ENCODE measurements at regions not wholly inside any gene's neighbourhood (a gene's known extent, or its start where the extent isn't known, plus 50 kb on each side); places are given as distances from the start of the nearest gene placed in this dataset.

DNA sequence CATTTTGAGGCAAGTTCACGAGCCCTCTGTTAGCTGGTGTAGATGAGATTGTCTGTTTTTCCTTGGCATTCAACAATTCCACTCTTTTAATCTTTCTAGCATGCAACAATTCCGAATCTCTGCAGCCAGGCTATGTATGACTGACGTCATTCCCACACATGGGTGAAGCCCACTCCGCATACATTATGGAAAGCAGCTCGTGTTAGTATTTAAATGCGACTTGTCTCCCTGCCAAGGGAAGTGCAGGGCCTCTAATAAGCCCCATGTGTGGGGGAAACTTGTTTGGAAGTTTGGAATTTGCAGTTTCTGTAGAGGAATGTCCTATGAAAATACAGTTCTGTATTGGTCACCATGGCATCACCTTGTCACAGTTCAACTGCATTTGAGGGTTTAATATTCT lies 146.0 kb upstream of the FBXL7 start:
- Histone ChIP-seq H4K91ac (ENCODE audit: low read depth, low read length) (no peak overlapping the region), H3K36me3 (ENCODE audit: control insufficient read depth in 1 of 2, insufficient read depth in 2 of 2, low read length in 2 of 2) (no peaks in the 10 kb centered on the region), H2AFZ (ENCODE audit: insufficient read depth, low read length, poor library complexity) (no peak overlapping the region), H3K4me2 (ENCODE audit: low read length) (no peak overlapping the region), H3K4me1 (ENCODE audit: control insufficient read depth in 1 of 2, insufficient read depth in 2 of 2, low read length in 2 of 2) (no peaks in the 10 kb centered on the region), H4K12ac (ENCODE audit: low read depth, low read length) (no peak overlapping the region), H4K8ac (ENCODE audit: low read depth, low read length) (no peak overlapping the region), H3K14ac (ENCODE audit: low read length) (no peak overlapping the region), H3K23ac (ENCODE audit: low read length) (no peak overlapping the region), H2BK12ac (ENCODE audit: low read length) (no peak overlapping the region), H3K79me2 (ENCODE audit: control insufficient read depth, insufficient read depth, low read length, poor library complexity) (no peaks in the 10 kb centered on the region), H3K9me3 (ENCODE audit: insufficient read depth, low read depth, low read length) (no peaks in the 10 kb centered on the region), H3K27ac (ENCODE audit: low read depth, low read length) (no peak overlapping the region), H3K27me3 (ENCODE audit: insufficient read depth, low read length) (no peaks in the 10 kb centered on the region), H3K79me1 (ENCODE audit: low read length) (no peaks in the 10 kb centered on the region), H2BK5ac (ENCODE audit: low read depth, low read length, poor library complexity) (no peak overlapping the region), H2AK5ac (ENCODE audit: low read length) (no peak overlapping the region), H2BK120ac (ENCODE audit: insufficient read depth, low read length, poor library complexity) (no peak overlapping the region), H3K4ac (ENCODE audit: low read depth, low read length) (no peak overlapping the region), H3K9ac (ENCODE audit: low read length) (no peak overlapping the region), H3K18ac (ENCODE audit: low read length) (no peak overlapping the region), H3K4me3 (ENCODE audit: low read depth, low read length) (no peak overlapping the region)
- no CpG with 5 or more reads among the region's 6 CpGs for WGBS (ENCODE audit: extremely low coverage, insufficient coverage, insufficient read length)
- no peak for DNase-seq

DNA sequence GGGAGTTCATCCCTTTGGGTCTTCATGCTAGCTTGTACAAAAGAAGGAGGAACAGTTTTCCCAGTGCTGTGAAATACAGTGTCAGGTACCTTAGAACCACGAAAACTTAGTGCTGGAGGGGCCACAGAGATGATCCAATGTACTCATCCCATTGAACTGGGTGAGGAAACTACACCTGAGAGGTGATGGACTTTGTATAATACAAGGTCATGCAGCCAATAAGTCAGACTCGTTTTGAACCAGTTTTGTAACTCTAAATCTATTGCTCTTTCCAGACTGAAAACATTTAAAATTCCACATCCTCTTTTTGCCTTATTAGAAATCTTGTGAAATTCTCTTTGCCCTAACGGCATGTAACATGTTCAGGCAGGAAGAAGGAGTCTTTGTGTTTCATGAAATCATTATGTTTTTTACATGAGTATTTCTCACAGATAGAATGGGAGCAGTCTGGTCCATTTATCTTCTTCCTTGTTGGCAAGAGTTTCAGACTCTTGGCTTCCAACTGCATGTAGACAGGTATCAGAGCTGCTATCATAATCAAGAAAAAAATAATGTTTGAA lies 146.8 kb upstream of the FBXL7 start:
- H3K4me2 ChIP-seq (ENCODE audit: low read length) = no peak overlapping the region
- H3K4ac ChIP-seq (ENCODE audit: low read depth, low read length) = no peak overlapping the region
- H3K27ac ChIP-seq (ENCODE audit: low read depth, low read length) = no peak overlapping the region
- no peak overlapping the region for H2BK12ac ChIP-seq (ENCODE audit: low read length)
- H3K79me2 ChIP-seq (ENCODE audit: control insufficient read depth, insufficient read depth, low read length, poor library complexity) = no peaks in the 10 kb centered on the region
- no peak overlapping the region for H3K23ac ChIP-seq (ENCODE audit: low read length)
- H3K9ac ChIP-seq (ENCODE audit: low read length) = no peak overlapping the region
- WGBS (ENCODE audit: extremely low coverage, insufficient coverage, insufficient read length) = no CpG with 5 or more reads among the region's 3 CpGs
- H3K14ac ChIP-seq (ENCODE audit: low read length) = no peak overlapping the region
- no peak overlapping the region for H2AK5ac ChIP-seq (ENCODE audit: low read length)
- no peak overlapping the region for H4K8ac ChIP-seq (ENCODE audit: low read depth, low read length)
- H3K27me3 ChIP-seq (ENCODE audit: insufficient read depth, low read length) = no peaks in the 10 kb centered on the region
- H3K4me3 ChIP-seq (ENCODE audit: low read depth, low read length) = no peak overlapping the region
- H3K79me1 ChIP-seq (ENCODE audit: low read length) = no peaks in the 10 kb centered on the region
- H4K91ac ChIP-seq (ENCODE audit: low read depth, low read length) = no peak overlapping the region
- H2BK120ac ChIP-seq (ENCODE audit: insufficient read depth, low read length, poor library complexity) = no peak overlapping the region
- H4K12ac ChIP-seq (ENCODE audit: low read depth, low read length) = no peak overlapping the region
- H2BK5ac ChIP-seq (ENCODE audit: low read depth, low read length, poor library complexity) = no peak overlapping the region
- H3K36me3 ChIP-seq (ENCODE audit: control insufficient read depth in 1 of 2, insufficient read depth in 2 of 2, low read length in 2 of 2) = no peaks in the 10 kb centered on the region
- no peaks in the 10 kb centered on the region for H3K9me3 ChIP-seq (ENCODE audit: insufficient read depth, low read depth, low read length)
- H3K4me1 ChIP-seq (ENCODE audit: control insufficient read depth in 1 of 2, insufficient read depth in 2 of 2, low read length in 2 of 2) = no peaks in the 10 kb centered on the region
- H2AFZ ChIP-seq (ENCODE audit: insufficient read depth, low read length, poor library complexity) = no peak overlapping the region
- DNase-seq = no peak
- H3K18ac ChIP-seq (ENCODE audit: low read length) = no peak overlapping the region

DNA sequence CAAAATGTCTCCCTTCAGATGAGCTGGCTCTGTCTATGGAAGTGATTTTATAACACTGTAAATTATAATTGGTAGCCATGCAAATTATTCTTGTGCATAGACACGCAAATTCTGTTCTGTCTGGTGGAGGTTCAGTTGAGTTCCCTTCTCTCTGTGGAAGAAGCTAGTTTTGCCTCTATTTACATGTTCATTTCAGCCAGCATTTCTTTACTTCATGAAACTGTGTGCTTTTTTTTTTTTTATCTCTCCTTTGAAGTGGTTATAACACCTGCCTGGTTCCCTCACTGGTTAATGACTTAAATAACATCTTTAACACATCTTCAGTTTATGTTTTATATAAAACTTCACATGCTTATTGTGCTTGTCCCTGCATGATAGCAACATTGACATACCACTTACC lies 149.4 kb upstream of the FBXL7 start:
- H3K36me3 ChIP-seq (ENCODE audit: control insufficient read depth in 1 of 2, insufficient read depth in 2 of 2, low read length in 2 of 2) = no peaks in the 10 kb centered on the region
- H4K91ac ChIP-seq (ENCODE audit: low read depth, low read length) = no peak overlapping the region
- H3K14ac ChIP-seq (ENCODE audit: low read length) = no peak overlapping the region
- H3K27me3 ChIP-seq (ENCODE audit: insufficient read depth, low read length) = no peaks in the 10 kb centered on the region
- H3K4ac ChIP-seq (ENCODE audit: low read depth, low read length) = no peak overlapping the region
- no peaks in the 10 kb centered on the region for H3K79me2 ChIP-seq (ENCODE audit: control insufficient read depth, insufficient read depth, low read length, poor library complexity)
- H3K4me2 ChIP-seq (ENCODE audit: low read length) = no peak overlapping the region
- H3K27ac ChIP-seq (ENCODE audit: low read depth, low read length) = no peak overlapping the region
- no peak overlapping the region for H3K18ac ChIP-seq (ENCODE audit: low read length)
- no peaks in the 10 kb centered on the region for H3K4me1 ChIP-seq (ENCODE audit: control insufficient read depth in 1 of 2, insufficient read depth in 2 of 2, low read length in 2 of 2)
- H3K23ac ChIP-seq (ENCODE audit: low read length) = no peak overlapping the region
- H3K9me3 ChIP-seq (ENCODE audit: insufficient read depth, low read depth, low read length) = no peaks in the 10 kb centered on the region
- H3K79me1 ChIP-seq (ENCODE audit: low read length) = no peaks in the 10 kb centered on the region
- H2AK5ac ChIP-seq (ENCODE audit: low read length) = no peak overlapping the region
- H4K8ac ChIP-seq (ENCODE audit: low read depth, low read length) = no peak overlapping the region
- WGBS (ENCODE audit: extremely low coverage, insufficient coverage, insufficient read length) = no CpG with 5 or more reads among the region's 1 CpG
- no peak for DNase-seq
- H2BK120ac ChIP-seq (ENCODE audit: insufficient read depth, low read length, poor library complexity) = no peak overlapping the region
- H3K9ac ChIP-seq (ENCODE audit: low read length) = no peak overlapping the region
- no peak overlapping the region for H2AFZ ChIP-seq (ENCODE audit: insufficient read depth, low read length, poor library complexity)
- H4K12ac ChIP-seq (ENCODE audit: low read depth, low read length) = no peak overlapping the region
- H2BK12ac ChIP-seq (ENCODE audit: low read length) = no peak overlapping the region
- H2BK5ac ChIP-seq (ENCODE audit: low read depth, low read length, poor library complexity) = no peak overlapping the region
- H3K4me3 ChIP-seq (ENCODE audit: low read depth, low read length) = no peak overlapping the region

DNA sequence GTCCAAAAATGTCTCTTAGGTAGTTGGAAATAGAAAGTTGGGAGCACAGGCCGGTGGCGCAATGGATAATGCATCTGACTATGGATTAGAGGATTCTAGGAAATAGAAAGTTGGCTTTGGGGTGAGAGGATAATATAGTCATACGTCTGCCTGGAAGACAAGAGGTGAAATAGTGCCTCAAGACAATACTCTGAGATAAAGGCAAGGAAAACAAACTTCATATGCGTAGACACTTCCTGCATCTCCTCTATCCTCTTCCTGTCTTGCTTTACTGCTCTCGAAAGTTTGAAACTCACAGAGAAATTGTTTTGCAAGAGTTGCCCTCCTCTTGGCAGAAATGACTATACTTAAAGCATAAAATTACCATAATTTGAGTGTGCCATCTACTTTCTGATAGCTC lies 153.2 kb upstream of the FBXL7 start:
- no peaks in the 10 kb centered on the region for H3K4me1 ChIP-seq (ENCODE audit: control insufficient read depth in 1 of 2, insufficient read depth in 2 of 2, low read length in 2 of 2)
- no peak overlapping the region for H3K4me2 ChIP-seq (ENCODE audit: low read length)
- no peaks in the 10 kb centered on the region for H3K79me1 ChIP-seq (ENCODE audit: low read length)
- no peak overlapping the region for H3K9ac ChIP-seq (ENCODE audit: low read length)
- H2AFZ ChIP-seq (ENCODE audit: insufficient read depth, low read length, poor library complexity) = no peak overlapping the region
- H2BK5ac ChIP-seq (ENCODE audit: low read depth, low read length, poor library complexity) = no peak overlapping the region
- H3K9me3 ChIP-seq (ENCODE audit: insufficient read depth, low read depth, low read length) = no peaks in the 10 kb centered on the region
- DNase-seq = no peak
- no peak overlapping the region for H3K23ac ChIP-seq (ENCODE audit: low read length)
- no peak overlapping the region for H2AK5ac ChIP-seq (ENCODE audit: low read length)
- H3K4me3 ChIP-seq (ENCODE audit: low read depth, low read length) = no peak overlapping the region
- H3K79me2 ChIP-seq (ENCODE audit: control insufficient read depth, insufficient read depth, low read length, poor library complexity) = no peaks in the 10 kb centered on the region
- H3K4ac ChIP-seq (ENCODE audit: low read depth, low read length) = no peak overlapping the region
- H4K8ac ChIP-seq (ENCODE audit: low read depth, low read length) = no peak overlapping the region
- H3K36me3 ChIP-seq (ENCODE audit: control insufficient read depth in 1 of 2, insufficient read depth in 2 of 2, low read length in 2 of 2) = no peaks in the 10 kb centered on the region
- no peak overlapping the region for H3K27ac ChIP-seq (ENCODE audit: low read depth, low read length)
- no peak overlapping the region for H4K91ac ChIP-seq (ENCODE audit: low read depth, low read length)
- H2BK12ac ChIP-seq (ENCODE audit: low read length) = no peak overlapping the region
- no peak overlapping the region for H2BK120ac ChIP-seq (ENCODE audit: insufficient read depth, low read length, poor library complexity)
- no peak overlapping the region for H3K14ac ChIP-seq (ENCODE audit: low read length)
- H3K27me3 ChIP-seq (ENCODE audit: insufficient read depth, low read length) = no peaks in the 10 kb centered on the region
- no peak overlapping the region for H4K12ac ChIP-seq (ENCODE audit: low read depth, low read length)
- H3K18ac ChIP-seq (ENCODE audit: low read length) = no peak overlapping the region
- WGBS (ENCODE audit: extremely low coverage, insufficient coverage, insufficient read length) = no CpG with 5 or more reads among the region's 5 CpGs
